NCI-H1930 (cell line): ENCODE measurements at regions not wholly inside any gene's neighbourhood (a gene's known extent, or its start where the extent isn't known, plus 50 kb on each side); places are given as distances from the start of the nearest gene placed in this dataset.

Source experiments
- DNase-seq, 2 experiments: peaks; one replicate each; lab custom pipeline; 2025; lab: John Stamatoyannopoulos, UW

GRCh38 chr12:86681060-86681459 is 424.9 kb upstream of the MGAT4C start:
- DNase-seq: no peak

GRCh38 chr12:86675197-86675596 is 419.0 kb upstream of the MGAT4C start:
- no peak for DNase-seq

- DNase-seq: no peak
Observed at GRCh38 chr12:86670986-86671385, 414.8 kb upstream of the MGAT4C start.

- DNase-seq: no peak
Observed at GRCh38 chr12:86669010-86669409, 412.8 kb upstream of the MGAT4C start.

- no peak for DNase-seq
Observed at GRCh38 chr12:86666316-86666715, 410.1 kb upstream of the MGAT4C start.

- no peak for DNase-seq
Observed at GRCh38 chr12:86663716-86664115, 407.5 kb upstream of the MGAT4C start.

GRCh38 chr12:86663173-86663572 is 407.0 kb upstream of the MGAT4C start:
- DNase-seq: no peak

- DNase-seq: no peak
Observed at GRCh38 chr12:86662464-86662863, 406.3 kb upstream of the MGAT4C start.

GRCh38 chr12:86660488-86661147 is 404.4 kb upstream of the MGAT4C start:
- no peak for DNase-seq

- no peak for DNase-seq
Observed at GRCh38 chr12:86659985-86660384, 403.8 kb upstream of the MGAT4C start.

GRCh38 chr12:86658303-86658702 is 402.1 kb upstream of the MGAT4C start:
- no peak for DNase-seq

GRCh38 chr12:86647800-86648199 is 391.6 kb upstream of the MGAT4C start:
- no peak for DNase-seq

- no peak for DNase-seq
Observed at GRCh38 chr12:86634456-86635410, 378.5 kb upstream of the MGAT4C start.

GRCh38 chr12:86627001-86627400 is 370.8 kb upstream of the MGAT4C start:
- DNase-seq: no peak

- DNase-seq: no peak
Observed at GRCh38 chr12:86623267-86623666, 367.1 kb upstream of the MGAT4C start.

- DNase-seq: no peak
Observed at GRCh38 chr12:86621957-86622356, 365.8 kb upstream of the MGAT4C start.

- no peak for DNase-seq
Observed at GRCh38 chr12:86613311-86613710, 357.1 kb upstream of the MGAT4C start.

GRCh38 chr12:86608638-86609037 is 352.4 kb upstream of the MGAT4C start:
- DNase-seq: no peak

- no peak for DNase-seq
Observed at GRCh38 chr12:86601550-86602308, 345.5 kb upstream of the MGAT4C start.

- no peak for DNase-seq
Observed at GRCh38 chr12:86600664-86601231, 344.6 kb upstream of the MGAT4C start.

- no peak for DNase-seq
Observed at GRCh38 chr12:86597431-86597830, 341.2 kb upstream of the MGAT4C start.

GRCh38 chr12:86590296-86590695 is 334.1 kb upstream of the MGAT4C start:
- no peak for DNase-seq
